ENCODE measurements at regions not wholly inside any gene's neighbourhood (a gene's known extent, or its start where the extent isn't known, plus 50 kb on each side); places are given as distances from the start of the nearest gene placed in this dataset.

- no peak for TF ChIP-seq CTCF (IDR thresholded peaks at IDR 0.05)
- no peak for TF ChIP-seq POLR2A (IDR thresholded peaks at IDR 0.05)
- TF ChIP-seq EP300 (IDR thresholded peaks at IDR 0.05): no peak
Measured at GRCh38 chr7:88566162-88566729, 193.3 kb upstream of the ZNF804B start.

Data from tibial nerve (tissue), 4 donors.